H1 (cell line): ENCODE measurements at regions not wholly inside any gene's neighbourhood (a gene's known extent, or its start where the extent isn't known, plus 50 kb on each side); places are given as distances from the start of the nearest gene placed in this dataset.

ENCODE experiments used
- CTCF ChIA-PET: fragments of 300-600 bp; sonication (Branson Sonifier 250); formaldehyde crosslinking; loops from one replicate; lab custom pipeline; 2021; ENCODE audit not compliant: partially characterized antibody; lab: Charles Lee
- POLR2A ChIA-PET: fragments of 300-600 bp; sonication (Branson Sonifier 250); formaldehyde crosslinking; loops from one replicate; lab custom pipeline; 2021; ENCODE audit warnings: inconsistent platforms; ENCODE audit not compliant: partially characterized antibody; lab: Charles Lee
- DNase-seq, 2 experiments: peaks; one replicate each; pipeline versions ENCODE4 v3.0.0 to v3.0.0-alpha.2; 2010 to 2022; ENCODE audit warnings: low spot score in 2 of 2, low read depth in 1 of 2, mixed read lengths in 1 of 2
- FAIRE-seq: peaks from 2 replicates; lab custom pipeline; 2011; peaks lifted over from hg19 to GRCh38; lab: Jason Lieb, UNC
- H2AFZ ChIP-seq: 2 replicates; pipeline ENCODE4 v1.8.1; 2012; ENCODE audit warnings: low read length, inconsistent platforms
- H2AK5ac ChIP-seq: 2 replicates; pipeline ENCODE4 v1.6.1; 2013; ENCODE audit warnings: low read depth, low read length
- H2BK120ac ChIP-seq: replicated peaks from 2 replicates; pipeline ENCODE3; 2013; ENCODE audit warnings: low read depth, low read length, inconsistent platforms
- H2BK12ac ChIP-seq: 2 replicates; pipeline ENCODE4 v1.6.1; 2013; ENCODE audit warnings: low read depth, low read length
- H2BK15ac ChIP-seq: 2 replicates; pipeline ENCODE4 v1.6.1; 2013; ENCODE audit warnings: low read length
- H2BK20ac ChIP-seq: 2 replicates; pipeline ENCODE4 v1.6.1; 2013; ENCODE audit warnings: low read length
- H2BK5ac ChIP-seq: 2 replicates; pipeline ENCODE4 v1.6.1; 2013; ENCODE audit warnings: low read depth, low read length
- H3K14ac ChIP-seq: 2 replicates; pipeline ENCODE4 v1.6.1; 2013; ENCODE audit warnings: inconsistent platforms; ENCODE audit not compliant: insufficient read length
- H3K18ac ChIP-seq: 2 replicates; pipeline ENCODE4 v1.6.1; 2013; ENCODE audit warnings: low read length; ENCODE audit errors: extremely low read depth
- H3K23ac ChIP-seq: 2 replicates; pipeline ENCODE4 v1.6.1; 2013; ENCODE audit warnings: inconsistent platforms; ENCODE audit not compliant: insufficient read length
- H3K23me2 ChIP-seq: 2 replicates; pipeline ENCODE4 v1.6.1; 2013; ENCODE audit warnings: low read depth, low read length
- H3K27ac ChIP-seq: 2 replicates; pipeline ENCODE4 v1.6.1; 2011; ENCODE audit warnings: low read depth, low read length, inconsistent platforms
- H3K27me3 ChIP-seq, 4 experiments: replicated peaks in 1 of 4; 1 replicate in 1 of 4; 2 replicates in 3 of 4; pipeline versions ENCODE4 v1.6.1 to v1.8.1; 2011 to 2013; ENCODE audit warnings: low read length in 3 of 4, mild to moderate bottlenecking in 3 of 4, inconsistent platforms in 2 of 4, mixed read lengths in 2 of 4, moderate library complexity in 1 of 4; ENCODE audit not compliant: control insufficient read depth in 3 of 4, insufficient read depth in 3 of 4; ENCODE audit errors: extremely low read depth in 1 of 4
- H3K36me3 ChIP-seq, 4 experiments: 2 replicates each; pipeline versions ENCODE4 v1.6.1 to v1.8.1; 2011 to 2013; ENCODE audit warnings: mild to moderate bottlenecking in 4 of 4, low read length in 3 of 4, moderate library complexity in 2 of 4, control low read depth in 1 of 4, inconsistent platforms in 1 of 4; ENCODE audit not compliant: insufficient read depth in 4 of 4, control insufficient read depth in 2 of 4
- H3K4ac ChIP-seq: replicated peaks from 2 replicates; pipeline ENCODE3; 2013; ENCODE audit warnings: low read length, low read depth, mixed read lengths, inconsistent platforms; ENCODE audit not compliant: insufficient read length
- H3K4me1 ChIP-seq, 4 experiments: replicated peaks in 1 of 4; 1 replicate in 1 of 4; 2 replicates in 3 of 4; pipeline versions ENCODE4 v1.6.1 to v1.8.1; 2011 to 2013; ENCODE audit warnings: low read length in 3 of 4, inconsistent platforms in 2 of 4, mixed read lengths in 1 of 4; ENCODE audit not compliant: insufficient read depth in 4 of 4, control insufficient read depth in 3 of 4
- H3K4me2 ChIP-seq, 2 experiments: 2 replicates each; pipeline versions ENCODE4 v1.6.1 to v1.8.1; 2011 to 2013; ENCODE audit warnings: low read depth in 2 of 2, low read length in 2 of 2, control low read depth in 1 of 2, inconsistent platforms in 1 of 2, mild to moderate bottlenecking in 1 of 2; ENCODE audit not compliant: insufficient read depth in 1 of 2
- H3K4me3 ChIP-seq, 4 experiments: fragments of 200-600, 300-600 bp in 1 of 4; sonication (generic), shearing (Covaris generic), sonication (Bioruptor Twin) in 1 of 4; 2 replicates each; pipeline versions ENCODE4 v1.5.1 to v1.8.1; 2011 to 2016; ENCODE audit warnings: low read length in 4 of 4, low read depth in 3 of 4, control low read depth in 2 of 4, inconsistent platforms in 2 of 4, mild to moderate bottlenecking in 2 of 4, mixed read lengths in 1 of 4, moderate library complexity in 1 of 4; ENCODE audit not compliant: insufficient read depth in 2 of 4; ENCODE audit errors: extremely low read depth in 1 of 4
- H3K56ac ChIP-seq: replicated peaks from 2 replicates; pipeline ENCODE3; 2013; ENCODE audit warnings: low read depth, mild to moderate bottlenecking, mixed read lengths, low read length, inconsistent platforms; ENCODE audit not compliant: insufficient read length
- H3K79me1 ChIP-seq: 2 replicates; pipeline ENCODE4 v1.6.1; 2013; ENCODE audit warnings: low read depth, low read length, control low read depth
- H3K79me2 ChIP-seq, 2 experiments: 2 replicates each; pipeline versions ENCODE4 v1.6.1 to v1.8.1; 2012 to 2013; ENCODE audit warnings: low read length in 2 of 2, mild to moderate bottlenecking in 2 of 2, inconsistent platforms in 1 of 2; ENCODE audit not compliant: insufficient read depth in 2 of 2, control insufficient read depth in 1 of 2
- H3K9ac ChIP-seq, 4 experiments: replicated peaks in 1 of 4; 1 replicate in 1 of 4; 2 replicates in 3 of 4; pipeline versions ENCODE4 v1.6.1 to v1.8.1; 2011 to 2013; ENCODE audit warnings: low read depth in 3 of 4, low read length in 3 of 4, control low read depth in 2 of 4, mild to moderate bottlenecking in 2 of 4, moderate library complexity in 2 of 4, inconsistent platforms in 1 of 4; ENCODE audit errors: extremely low read depth in 1 of 4
- H3K9me3 ChIP-seq, 2 experiments: 2 replicates each; pipeline versions ENCODE4 v1.6.1 to v1.8.1; 2012 to 2013; ENCODE audit warnings: mild to moderate bottlenecking in 2 of 2, moderate library complexity in 2 of 2, control low read depth in 1 of 2, inconsistent platforms in 1 of 2, low read depth in 1 of 2, low read length in 1 of 2, mixed read lengths in 1 of 2; ENCODE audit not compliant: insufficient read depth in 2 of 2
- H4K20me1 ChIP-seq, 2 experiments: replicated peaks in 1 of 2; 2 replicates each; pipeline versions ENCODE3 to v1.8.1; 2011 to 2013; ENCODE audit warnings: inconsistent platforms in 2 of 2, low read length in 2 of 2, mild to moderate bottlenecking in 1 of 2; ENCODE audit not compliant: insufficient read depth in 2 of 2, control insufficient read depth in 1 of 2
- H4K5ac ChIP-seq: 2 replicates; pipeline ENCODE4 v1.6.1; 2013; ENCODE audit warnings: low read length, low read depth, mixed read lengths, inconsistent platforms; ENCODE audit not compliant: insufficient read length
- H4K8ac ChIP-seq: 2 replicates; pipeline ENCODE4 v1.8.0; 2013; ENCODE audit warnings: mild to moderate bottlenecking, moderate library complexity, low read length, inconsistent platforms; ENCODE audit not compliant: insufficient read depth; ENCODE audit errors: extremely low read depth
- H4K91ac ChIP-seq: replicated peaks from 2 replicates; pipeline ENCODE3; 2013; ENCODE audit warnings: low read length, mixed read lengths, inconsistent platforms; ENCODE audit not compliant: insufficient read length
- CBX8 ChIP-seq: fragments of 300-800, 300-1000 bp; sonication (generic); IDR thresholded peaks from 2 replicates; pipeline ENCODE4 v1.7.1; 2016; ENCODE audit warnings: low read depth, low read length, borderline replicate concordance
- CTBP2 ChIP-seq: IDR thresholded peaks from 2 replicates; pipeline ENCODE4 v1.7.0; 2011; ENCODE audit warnings: borderline replicate concordance, mild to moderate bottlenecking, moderate library complexity, mixed read lengths, low read length; ENCODE audit not compliant: insufficient read depth, insufficient read length
- EGR1 ChIP-seq: IDR thresholded peaks from 2 replicates; pipeline ENCODE4 v1.6.1; 2011; ENCODE audit warnings: low read depth, low read length, borderline replicate concordance
- FOSL1 ChIP-seq: IDR thresholded peaks from 2 replicates; pipeline ENCODE4 v1.6.1; 2011; ENCODE audit warnings: mild to moderate bottlenecking, low read depth, low read length, moderate library complexity; ENCODE audit not compliant: insufficient read depth
- GABPA ChIP-seq: IDR thresholded peaks from 2 replicates; pipeline ENCODE4 v1.6.1; 2011; ENCODE audit warnings: mild to moderate bottlenecking, low read length, moderate library complexity, borderline replicate concordance; ENCODE audit not compliant: insufficient read depth
- JUN ChIP-seq: IDR thresholded peaks from 2 replicates; pipeline ENCODE4 v1.6.1; 2011; ENCODE audit warnings: low read depth, mild to moderate bottlenecking, improper control_type of control experiment, low read length
- JUND ChIP-seq: IDR thresholded peaks from 2 replicates; pipeline ENCODE4 v1.6.1; 2011; ENCODE audit warnings: mild to moderate bottlenecking, improper control_type of control experiment, low read length
- KDM1A ChIP-seq: fragments of 200-600, 300-600 bp; sonication (generic); IDR thresholded peaks from 2 replicates; pipeline ENCODE4 v1.7.1; 2016; ENCODE audit warnings: mild to moderate bottlenecking, low read length, borderline replicate concordance
- KDM4A ChIP-seq: IDR thresholded peaks from one replicate; pipeline ENCODE4 v1.7.1; 2012; ENCODE audit warnings: low read depth, mild to moderate bottlenecking, moderate library complexity, low read length, inconsistent platforms; ENCODE audit not compliant: severe bottlenecking
- PHF8 ChIP-seq: fragments of 200-600 bp; sonication (generic); conservative IDR thresholded peaks from 2 replicates; pipeline ENCODE4 v1.7.1; 2012; ENCODE audit warnings: low read depth, mild to moderate bottlenecking, inconsistent platforms, low read length, moderate library complexity
- RBBP5 ChIP-seq: IDR thresholded peaks from 2 replicates; pipeline ENCODE4 v1.7.1; 2012; ENCODE audit warnings: low read depth, mild to moderate bottlenecking, inconsistent platforms, low read length, moderate library complexity, borderline replicate concordance
- RXRA ChIP-seq: IDR thresholded peaks from 2 replicates; pipeline ENCODE4 v1.6.1; 2011; ENCODE audit warnings: low read depth, mild to moderate bottlenecking, low read length, moderate library complexity; ENCODE audit not compliant: insufficient read depth
- SP1 ChIP-seq: IDR thresholded peaks from 2 replicates; pipeline ENCODE4 v1.6.1; 2011; ENCODE audit warnings: low read depth, low read length
- SP2 ChIP-seq: IDR thresholded peaks from 2 replicates; pipeline ENCODE4 v1.6.1; 2012; ENCODE audit warnings: mild to moderate bottlenecking, low read length, inconsistent platforms
- WGBS, 2 experiments: shearing (Covaris generic) in 1 of 2; methylation state at CpG; one replicate each; pipeline versions ENCODE4 v1.1.6 to v1.1.7; 2013 to 2015; ENCODE audit warnings: low lambda C conversion rate in 2 of 2, mixed read lengths in 2 of 2, inconsistent platforms in 1 of 2, low coverage in 1 of 2, missing lambda C conversion rate in 1 of 2; ENCODE audit not compliant: insufficient replicate concordance in 2 of 2, insufficient coverage in 1 of 2, insufficient read length in 1 of 2; ENCODE audit errors: extremely low coverage in 1 of 2, missing lambda C conversion rate in 1 of 2; 5-methylcytosine and 5-hydroxymethylcytosine counted together
- TF ChIP-seq, protein P1 (sequence below): IDR thresholded peaks from 2 replicates; pipeline ENCODE4 v1.6.1; 2012; ENCODE audit warnings: inconsistent platforms

- Histone ChIP-seq H4K8ac (no peak overlapping the region), H3K27me3 (no peaks in the 10 kb centered on the region), H3K79me1 (no peaks in the 10 kb centered on the region), H2BK120ac (no peak overlapping the region), H2AK5ac (no peak overlapping the region), H4K20me1 (no peaks in the 10 kb centered on the region), H3K79me2 (no peaks in the 10 kb centered on the region), H3K56ac (no peak overlapping the region), H3K4ac (no peak overlapping the region), H4K5ac (no peak overlapping the region), H3K9me3 (no peaks in the 10 kb centered on the region), H3K14ac (no peak overlapping the region), H3K23me2 (no peaks in the 10 kb centered on the region), H3K18ac (no peak overlapping the region), H4K91ac (no peak overlapping the region), H3K4me3 (no peak overlapping the region), H2AFZ (no peak overlapping the region), H3K4me2 (no peak overlapping the region), H3K23ac (no peak overlapping the region), H3K4me1 (no peaks in the 10 kb centered on the region), H3K27ac (no peak overlapping the region), H3K9ac (no peak overlapping the region), H2BK12ac (no peak overlapping the region), H2BK20ac (no peak overlapping the region), H2BK5ac (no peak overlapping the region), H3K36me3 (no peaks in the 10 kb centered on the region), H2BK15ac (no peak overlapping the region)
- WGBS, 2 experiments = 98% methylated on average over 2 of the region's 2 CpGs; no CpG with 5 or more reads in 1 of the 2 experiments
- ChIA-PET POLR2A (no interaction called here), CTCF (interaction anchor here (0.6 kb wide), 1 partner anchor 818 kb away, joined by 3 read pairs; no protein-coding TSS in a partner anchor)
- FAIRE-seq = no peak
- no peak for DNase-seq
- TF ChIP-seq CBX8 (no peak), KDM1A (no peak), KDM4A (no peak), SP2 (no peak), FOSL1 (no peak), GABPA (no peak), SP1 (no peak), CTBP2 (no peak), JUN (no peak), RBBP5 (no peak), EGR1 (no peak), RXRA (no peak), JUND (no peak), PHF8 (no peak)
- TF ChIP-seq, protein P1, sequence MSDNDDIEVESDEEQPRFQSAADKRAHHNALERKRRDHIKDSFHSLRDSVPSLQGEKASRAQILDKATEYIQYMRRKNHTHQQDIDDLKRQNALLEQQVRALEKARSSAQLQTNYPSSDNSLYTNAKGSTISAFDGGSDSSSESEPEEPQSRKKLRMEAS = no peak
Observed at GRCh38 chr10:8967061-8967460, 912.6 kb downstream of the GATA3 start.
